ENCODE measurements at regions not wholly inside any gene's neighbourhood (a gene's known extent, or its start where the extent isn't known, plus 50 kb on each side); places are given as distances from the start of the nearest gene placed in this dataset.

DNA sequence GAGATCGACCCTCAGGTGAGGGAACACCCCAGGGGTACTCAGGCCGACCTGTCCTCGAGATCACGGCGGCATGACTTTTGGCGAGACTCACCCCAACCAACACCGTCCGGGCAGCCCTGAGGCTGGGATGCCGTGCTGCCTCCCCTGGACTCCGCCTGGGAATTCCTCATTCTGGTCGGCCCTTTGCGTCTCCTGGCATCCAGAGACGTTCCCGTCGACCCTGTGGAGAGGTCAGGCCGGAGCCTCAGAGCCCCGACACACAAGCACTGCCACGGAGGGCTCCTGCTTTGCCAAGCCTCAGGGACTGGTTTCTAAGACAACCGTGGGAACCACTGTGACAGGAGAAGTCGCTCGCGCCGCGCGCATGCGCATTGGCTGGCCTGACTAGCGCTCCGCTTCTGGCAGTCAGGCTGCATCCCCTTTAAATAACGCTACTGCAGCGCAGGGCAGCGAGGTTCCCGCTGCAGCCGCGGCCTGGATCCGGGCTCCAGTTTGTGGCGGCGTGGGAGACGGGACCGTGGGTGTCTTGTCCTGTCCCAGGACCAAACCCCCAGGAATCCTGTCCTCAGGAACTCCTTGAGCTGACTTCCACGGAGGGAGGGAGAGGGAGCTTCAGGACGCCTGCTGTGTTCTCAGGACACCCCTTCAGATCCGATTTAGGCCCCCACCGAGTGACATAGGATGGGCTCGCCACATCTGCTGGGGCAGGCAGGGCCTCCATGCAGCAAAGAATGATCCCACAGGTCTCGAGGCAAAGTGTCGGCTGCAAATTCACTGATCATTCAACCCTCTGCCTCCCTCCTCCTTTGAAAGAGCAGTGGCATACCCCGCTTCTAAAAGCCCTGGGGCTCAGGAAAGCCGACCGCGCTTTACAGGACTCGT lies 163.2 kb upstream of the ZNF337 start:
- TF ChIP-seq, protein P1, sequence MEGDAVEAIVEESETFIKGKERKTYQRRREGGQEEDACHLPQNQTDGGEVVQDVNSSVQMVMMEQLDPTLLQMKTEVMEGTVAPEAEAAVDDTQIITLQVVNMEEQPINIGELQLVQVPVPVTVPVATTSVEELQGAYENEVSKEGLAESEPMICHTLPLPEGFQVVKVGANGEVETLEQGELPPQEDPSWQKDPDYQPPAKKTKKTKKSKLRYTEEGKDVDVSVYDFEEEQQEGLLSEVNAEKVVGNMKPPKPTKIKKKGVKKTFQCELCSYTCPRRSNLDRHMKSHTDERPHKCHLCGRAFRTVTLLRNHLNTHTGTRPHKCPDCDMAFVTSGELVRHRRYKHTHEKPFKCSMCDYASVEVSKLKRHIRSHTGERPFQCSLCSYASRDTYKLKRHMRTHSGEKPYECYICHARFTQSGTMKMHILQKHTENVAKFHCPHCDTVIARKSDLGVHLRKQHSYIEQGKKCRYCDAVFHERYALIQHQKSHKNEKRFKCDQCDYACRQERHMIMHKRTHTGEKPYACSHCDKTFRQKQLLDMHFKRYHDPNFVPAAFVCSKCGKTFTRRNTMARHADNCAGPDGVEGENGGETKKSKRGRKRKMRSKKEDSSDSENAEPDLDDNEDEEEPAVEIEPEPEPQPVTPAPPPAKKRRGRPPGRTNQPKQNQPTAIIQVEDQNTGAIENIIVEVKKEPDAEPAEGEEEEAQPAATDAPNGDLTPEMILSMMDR (IDR thresholded peaks at IDR 0.05; ENCODE audit: extremely low read depth in 1 of 2, insufficient read depth in 1 of 2, low read depth in 1 of 2, low read length in 2 of 2): no peak
- peak; percentile 61 for TF ChIP-seq EZH2 (IDR thresholded peaks at IDR 0.05; ENCODE audit: borderline replicate concordance, low read depth, low read length, severe bottlenecking)
- no peak for TF ChIP-seq POLR2A (IDR thresholded peaks at IDR 0.05; ENCODE audit: low read depth, low read length)
- TF ChIP-seq POLR2AphosphoS5 (IDR thresholded peaks at IDR 0.05; ENCODE audit: insufficient read depth, low read depth, low read length): no peak
- TF ChIP-seq, protein P2, sequence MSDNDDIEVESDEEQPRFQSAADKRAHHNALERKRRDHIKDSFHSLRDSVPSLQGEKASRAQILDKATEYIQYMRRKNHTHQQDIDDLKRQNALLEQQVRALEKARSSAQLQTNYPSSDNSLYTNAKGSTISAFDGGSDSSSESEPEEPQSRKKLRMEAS (IDR thresholded peaks at IDR 0.05; ENCODE audit: insufficient read depth, insufficient read length): no peak
- TF ChIP-seq MYC (IDR thresholded peaks at IDR 0.05; ENCODE audit: low read depth, low read length): no peak
- no peak for TF ChIP-seq FOS (IDR thresholded peaks at IDR 0.05; ENCODE audit: borderline replicate concordance, insufficient read depth, low read length)
